GM20431 (cell line): ENCODE measurements at regions not wholly inside any gene's neighbourhood (a gene's known extent, or its start where the extent isn't known, plus 50 kb on each side); places are given as distances from the start of the nearest gene placed in this dataset.
"Not testable (repeated sequence)": the region's sequence is repeated elsewhere in the genome, so short reads cannot be mapped to it uniquely, and the experiment has no call there.

Experiments used
- in situ Hi-C: fragments of 300-500 bp; cut with MseI, MboI; formaldehyde crosslinking; loops from one replicate; pipeline ENCODE4 v1.15.0; 2020; ENCODE audit warnings: low sequenced_read_pairs; ENCODE audit not compliant: unreplicated experiment

DNA sequence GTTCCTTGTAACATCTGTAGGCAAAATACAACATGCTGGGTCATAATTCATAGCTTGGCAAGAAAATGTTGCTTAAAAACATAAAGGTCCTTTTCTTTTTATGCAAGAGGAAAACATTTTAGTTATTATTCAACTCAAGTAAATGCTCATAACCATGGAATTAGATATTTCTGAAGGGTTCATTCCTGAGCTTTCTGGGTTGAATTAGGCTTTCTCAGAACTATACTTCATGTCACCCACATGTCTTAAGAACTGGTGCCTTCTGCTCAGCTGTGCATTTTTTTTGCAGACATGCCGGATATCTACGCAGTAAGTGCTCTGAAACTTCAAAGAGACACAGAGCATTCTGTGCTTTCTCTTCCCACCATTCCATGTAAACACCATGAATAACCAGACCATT lies 571.4 kb downstream of the TTLL7 start:
- in situ Hi-C loops, result not testable (repeated sequence)

GRCh38 chr1:83423382-83423781 lies 575.5 kb downstream of the TTLL7 start:
- in situ Hi-C loops, result not testable (repeated sequence)

- in situ Hi-C loops, result no loop called here
These were observed 580.4 kb downstream of the TTLL7 start for GRCh38 chr1:83418558-83418957.

DNA sequence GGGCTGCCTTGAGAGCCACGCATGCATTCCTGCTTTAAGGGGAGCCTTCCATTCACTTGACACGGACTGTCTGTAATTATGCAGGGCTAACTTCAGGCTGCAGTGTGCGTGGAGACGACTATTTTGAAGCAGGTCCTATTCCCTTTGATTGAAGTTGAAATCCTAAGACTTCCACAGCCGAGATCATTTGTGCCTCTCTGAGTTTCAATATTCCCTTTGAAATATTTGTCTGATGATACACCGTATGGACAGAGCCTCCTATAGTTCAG lies 585.2 kb downstream of the TTLL7 start:
- in situ Hi-C loops, result not testable (repeated sequence)

GRCh38 chr1:83410746-83411413 lies 588.1 kb downstream of the TTLL7 start:
- in situ Hi-C loops, result not testable (repeated sequence)

DNA sequence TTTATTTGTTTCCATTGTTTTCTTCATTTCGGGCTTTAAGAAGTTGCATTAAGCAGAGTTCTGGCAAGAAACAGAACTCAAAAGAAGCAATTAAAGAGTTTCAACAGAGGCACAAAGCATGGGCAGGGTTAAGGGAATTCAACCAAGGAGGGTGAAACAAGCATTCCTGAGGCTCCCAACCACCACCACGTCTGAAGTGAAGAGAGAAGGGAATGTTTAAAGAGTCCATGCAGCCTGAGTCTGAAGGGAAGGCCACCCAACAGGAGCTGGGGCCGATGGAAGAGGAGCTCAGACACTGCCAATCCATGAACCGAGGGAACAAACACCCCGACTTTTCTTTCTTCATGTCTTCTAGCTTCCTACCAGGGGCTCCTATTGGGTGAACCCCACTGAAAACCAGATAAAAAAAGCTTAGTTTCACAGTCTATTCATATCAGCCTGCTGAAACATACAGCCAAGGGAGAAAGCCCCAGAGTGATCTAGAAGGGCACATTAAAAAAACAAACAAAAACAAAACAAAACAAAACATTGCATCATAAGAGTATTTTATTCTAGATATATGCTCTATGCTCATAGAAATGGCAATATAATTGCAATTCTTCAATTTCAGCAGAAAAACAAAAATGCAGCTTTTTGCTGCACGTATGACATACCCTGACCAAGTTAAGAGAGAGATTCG lies 592.1 kb downstream of the TTLL7 start:
- in situ Hi-C loops, result not testable (repeated sequence)

DNA sequence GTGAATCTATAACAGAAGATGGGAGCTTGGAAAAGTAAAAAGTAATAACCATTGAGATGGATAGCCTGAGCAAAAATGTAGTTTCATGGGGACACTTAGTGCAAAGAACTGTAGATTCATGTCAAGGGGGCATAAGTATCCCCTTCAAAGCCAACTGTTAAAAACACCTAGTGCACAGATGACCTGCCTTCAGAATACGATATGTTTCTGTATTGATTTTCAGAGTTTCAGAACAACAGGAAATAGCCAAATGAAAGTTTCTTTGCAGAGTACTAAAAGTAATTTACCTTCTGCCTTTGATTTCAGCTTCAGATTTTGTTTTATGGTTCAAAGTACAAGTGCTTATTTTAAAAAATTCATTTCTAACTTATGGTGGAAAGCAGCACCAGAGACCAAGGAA lies 593.1 kb downstream of the TTLL7 start:
- in situ Hi-C loops, result not testable (repeated sequence)

DNA sequence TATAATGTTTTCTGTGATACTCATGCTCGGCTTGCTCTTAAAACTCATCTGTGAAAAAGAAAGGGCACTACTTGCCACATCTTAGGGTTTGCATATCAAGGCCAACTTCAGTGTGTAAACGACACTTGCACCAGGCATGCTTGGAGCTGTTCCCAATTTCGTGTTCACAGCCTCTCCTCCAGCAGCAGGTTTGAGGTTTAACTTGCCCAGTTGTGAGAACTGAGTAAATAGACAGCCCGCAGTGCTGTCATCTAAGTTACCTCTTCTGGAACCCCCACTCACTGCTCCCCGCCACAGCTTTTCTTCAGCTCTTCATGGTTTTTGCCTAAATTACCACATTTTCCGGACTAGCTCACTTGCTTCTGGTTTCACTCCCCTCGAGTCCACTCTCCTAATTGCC lies 595.4 kb downstream of the TTLL7 start:
- in situ Hi-C loops, result not testable (repeated sequence)

DNA sequence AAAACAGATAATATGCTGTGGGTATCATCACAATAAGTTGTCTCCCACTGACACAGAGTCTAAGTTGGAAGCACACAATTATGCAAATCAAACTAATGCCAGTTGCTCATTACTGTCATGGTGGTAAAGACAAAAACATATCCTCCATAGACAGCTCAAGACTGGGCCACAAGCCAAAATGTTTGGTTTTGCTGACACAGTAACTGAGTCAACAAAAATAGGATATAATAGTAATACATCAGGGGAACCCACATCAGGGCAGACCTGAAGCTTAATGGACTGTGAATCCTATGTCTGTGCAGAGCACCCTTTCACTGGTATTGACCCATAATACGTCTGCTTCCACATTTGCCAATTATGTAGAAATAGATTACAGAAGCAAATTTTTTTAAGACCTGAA lies 597.8 kb downstream of the TTLL7 start:
- in situ Hi-C loops, result not testable (repeated sequence)

GRCh38 chr1:83400173-83400572 lies 598.8 kb downstream of the TTLL7 start:
- in situ Hi-C loops, result not testable (repeated sequence)

DNA sequence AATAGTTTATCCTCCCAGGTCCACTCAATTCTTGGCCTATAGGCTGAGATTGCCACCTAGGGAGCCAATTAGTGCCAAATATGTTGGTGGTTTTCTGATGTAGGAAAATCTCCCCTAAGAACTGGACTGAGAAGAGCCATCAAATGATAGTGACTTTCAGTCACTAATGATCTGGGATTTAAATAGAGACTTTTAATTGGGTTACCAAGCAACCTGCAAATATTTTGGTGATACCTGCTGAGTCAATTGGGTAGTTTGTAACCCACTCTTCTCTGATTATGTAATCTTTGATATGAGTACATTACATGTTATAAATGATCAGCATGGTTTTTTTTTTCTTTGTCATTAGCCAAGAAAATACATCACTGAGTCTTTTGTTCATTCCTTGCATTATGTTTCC lies 600.8 kb downstream of the TTLL7 start:
- in situ Hi-C loops, result not testable (repeated sequence)

GRCh38 chr1:83395130-83395529 lies 603.8 kb downstream of the TTLL7 start:
- in situ Hi-C loops, result not testable (repeated sequence)

- in situ Hi-C loops, result not testable (repeated sequence)
These were observed 612.0 kb downstream of the TTLL7 start for GRCh38 chr1:83386946-83387345.

- in situ Hi-C loops, result not testable (repeated sequence)
These were observed 615.8 kb downstream of the TTLL7 start for GRCh38 chr1:83383107-83383506.

DNA sequence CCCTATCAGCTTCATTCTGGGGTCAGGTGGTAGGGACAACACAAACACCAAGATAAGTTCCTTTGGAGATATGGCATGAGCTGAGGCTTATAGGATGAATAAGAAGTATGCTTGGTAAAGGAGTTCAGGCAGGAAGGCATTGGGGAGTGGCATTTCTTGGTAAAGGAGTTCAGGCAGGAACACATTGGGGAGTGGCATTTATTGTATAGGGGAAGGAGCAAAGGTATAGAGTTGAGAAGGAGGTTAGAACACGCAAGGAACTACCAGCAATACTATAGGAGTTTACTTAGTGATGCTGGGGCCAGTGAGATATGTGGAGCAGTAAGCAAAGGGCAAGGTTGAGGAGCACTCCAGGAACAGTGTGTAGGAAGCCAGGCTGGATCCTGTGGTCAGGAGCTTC lies 625.9 kb downstream of the TTLL7 start:
- in situ Hi-C loops, result not testable (repeated sequence)

DNA sequence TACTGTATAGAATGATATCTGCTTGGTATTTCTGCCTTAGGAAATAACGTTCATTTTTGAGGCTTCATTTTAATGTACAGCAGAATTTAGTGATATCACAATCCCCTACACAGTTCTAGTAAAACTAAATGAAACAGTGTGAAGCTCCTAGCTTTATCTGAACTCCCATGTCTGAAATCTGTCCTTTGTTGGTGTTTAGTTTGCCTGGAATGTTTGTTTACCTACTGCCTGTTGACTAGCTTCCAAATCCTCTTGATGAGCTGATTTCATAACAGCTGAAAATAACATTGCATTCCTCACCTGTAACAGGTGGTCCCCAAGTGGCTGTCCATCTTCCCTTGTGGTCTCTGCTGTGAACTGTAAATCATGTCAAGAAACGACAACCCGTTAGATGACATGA lies 629.1 kb downstream of the TTLL7 start:
- in situ Hi-C loops, result not testable (repeated sequence)

- in situ Hi-C loops, result not testable (repeated sequence)
These were observed 633.6 kb downstream of the TTLL7 start for GRCh38 chr1:83365320-83365719.

GRCh38 chr1:83345375-83345774 lies 653.6 kb downstream of the TTLL7 start:
- in situ Hi-C loops, result not testable (repeated sequence)

DNA sequence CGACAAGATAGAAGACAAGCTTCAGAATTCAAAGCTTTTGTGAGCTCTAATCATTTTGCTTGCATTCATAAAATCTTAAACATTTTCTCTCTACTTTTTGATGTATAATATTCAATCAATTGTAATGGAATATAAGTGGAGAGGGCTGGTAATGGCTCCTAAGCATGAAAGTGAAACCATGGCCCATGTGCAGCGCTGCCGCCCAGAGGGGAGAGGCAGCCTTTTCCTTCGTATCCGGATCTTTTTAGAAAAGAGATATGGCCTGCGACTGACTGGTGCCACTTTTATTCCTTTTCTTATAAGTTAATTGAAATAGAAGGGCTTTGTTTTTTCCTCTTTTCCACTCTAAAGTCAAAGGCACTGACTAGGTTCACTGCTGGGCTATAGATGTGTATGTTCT lies 655.2 kb downstream of the TTLL7 start:
- in situ Hi-C loops, result not testable (repeated sequence)

DNA sequence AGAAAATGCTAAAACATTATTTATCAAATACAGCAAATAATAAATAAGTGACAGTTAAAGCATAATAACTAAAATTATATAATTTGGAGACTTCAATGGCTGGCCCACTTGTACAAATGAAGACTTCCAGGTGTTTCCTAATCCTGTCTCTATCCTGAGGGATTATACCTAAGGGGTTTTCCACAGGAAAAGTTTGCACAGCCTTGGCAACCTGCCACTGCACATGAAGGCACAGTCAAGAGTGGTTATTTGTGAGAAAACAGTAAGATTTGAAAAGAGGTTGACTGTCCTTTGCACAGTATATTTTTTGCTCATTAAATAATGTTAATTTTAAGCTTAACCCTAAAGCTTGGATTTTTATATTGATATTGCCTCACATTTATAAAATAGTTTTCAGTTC lies 655.9 kb downstream of the TTLL7 start:
- in situ Hi-C loops, result not testable (repeated sequence)

- in situ Hi-C loops, result not testable (repeated sequence)
These were observed 666.6 kb downstream of the TTLL7 start for GRCh38 chr1:83332308-83332707.

GRCh38 chr1:83318366-83318765 lies 680.6 kb downstream of the TTLL7 start:
- in situ Hi-C loops, result no loop called here
